DND-41 (cell line): ENCODE measurements at regions not wholly inside any gene's neighbourhood (a gene's known extent, or its start where the extent isn't known, plus 50 kb on each side); places are given as distances from the start of the nearest gene placed in this dataset.
"Not testable (repeated sequence)": the region's sequence is repeated elsewhere in the genome, so short reads cannot be mapped to it uniquely, and the experiment has no call there.

Experiments used
- ATAC-seq: fragments of 200-7000 bp; cut with Tn5 transposase; 3 replicates; pipeline ENCODE4 v1.9.1; 2021; ENCODE audit warnings: low read depth; ENCODE audit not compliant: insufficient read depth
- DNase-seq: peaks from one replicate; pipeline ENCODE4 v3.0.0-alpha.2; 2020
- H2AFZ ChIP-seq: 2 replicates; pipeline ENCODE4 v1.6.0; 2012; ENCODE audit warnings: low read depth, low read length
- H3K27ac ChIP-seq: 2 replicates; pipeline ENCODE4 v1.5.1; 2012; ENCODE audit warnings: low read length, inconsistent platforms
- H3K27me3 ChIP-seq: fragments of 200-600 bp; sonication (generic); 2 replicates; pipeline ENCODE4 v1.6.0; 2012; ENCODE audit warnings: low read length, mild to moderate bottlenecking, inconsistent platforms; ENCODE audit not compliant: insufficient read depth, poor library complexity
- H3K36me3 ChIP-seq: 2 replicates; pipeline ENCODE4 v1.5.1; 2012; ENCODE audit warnings: low read length, inconsistent platforms; ENCODE audit not compliant: insufficient read depth
- H3K4me1 ChIP-seq: 2 replicates; pipeline ENCODE4 v1.5.1; 2012; ENCODE audit warnings: mild to moderate bottlenecking, low read length; ENCODE audit not compliant: insufficient read depth
- H3K4me2 ChIP-seq: 2 replicates; pipeline ENCODE4 v1.6.0; 2012; ENCODE audit warnings: mild to moderate bottlenecking, moderate library complexity, low read length, inconsistent platforms; ENCODE audit not compliant: insufficient read depth
- H3K4me3 ChIP-seq, 2 experiments: fragments of 200-600 bp in 1 of 2; shearing (Covaris generic) in 1 of 2; 2 replicates each; pipeline ENCODE4 v1.5.1; 2012 to 2016; ENCODE audit warnings: inconsistent platforms in 2 of 2, low read length in 2 of 2, mild to moderate bottlenecking in 2 of 2, low read depth in 1 of 2, moderate library complexity in 1 of 2
- H3K79me2 ChIP-seq: 2 replicates; pipeline ENCODE4 v1.6.0; 2012; ENCODE audit warnings: low read length, inconsistent platforms; ENCODE audit not compliant: insufficient read depth
- H3K9ac ChIP-seq: 2 replicates; pipeline ENCODE4 v1.6.0; 2012; ENCODE audit warnings: low read depth, mild to moderate bottlenecking, inconsistent platforms, low read length, moderate library complexity
- H3K9me3 ChIP-seq: 2 replicates; pipeline ENCODE4 v1.5.1; 2012; ENCODE audit warnings: low read length, moderate library complexity, mild to moderate bottlenecking, inconsistent platforms; ENCODE audit not compliant: insufficient read depth, severe bottlenecking
- H4K20me1 ChIP-seq: 2 replicates; pipeline ENCODE4 v1.6.0; 2012; ENCODE audit warnings: low read length; ENCODE audit not compliant: insufficient read depth
- CTCF ChIP-seq: IDR thresholded peaks from 2 replicates; pipeline ENCODE4 v1.5.1; 2012; ENCODE audit warnings: borderline replicate concordance, low read length, moderate library complexity, mild to moderate bottlenecking; ENCODE audit not compliant: poor library complexity, severe bottlenecking; ENCODE audit errors: extremely low read depth
- EZH2 ChIP-seq: IDR thresholded peaks from 3 replicates; pipeline ENCODE4 v1.6.1; 2012; ENCODE audit warnings: borderline replicate concordance, low read depth, mild to moderate bottlenecking, moderate library complexity, low read length, inconsistent platforms; ENCODE audit not compliant: severe bottlenecking

DNA sequence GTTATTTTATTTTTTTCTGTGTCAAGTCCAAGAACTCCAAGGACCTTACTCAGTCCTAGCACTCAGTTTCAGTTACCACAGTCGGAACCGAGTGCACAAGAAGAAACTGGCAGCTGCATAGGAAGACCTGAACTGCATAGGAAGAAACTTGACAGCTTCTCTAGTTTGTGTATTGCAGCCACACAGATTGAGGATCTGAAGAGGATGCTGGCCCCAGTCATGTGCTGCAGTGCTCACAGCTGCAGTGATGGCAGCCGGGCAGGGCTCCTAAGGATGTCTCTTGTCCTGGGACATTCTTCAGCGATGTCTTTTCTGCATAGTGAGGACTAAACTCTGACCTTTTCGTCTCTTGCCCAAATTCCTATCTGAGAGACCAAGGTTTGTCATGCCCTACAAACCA is 261.2 kb downstream of the STIM2 start:
- no peak for TF ChIP-seq CTCF
- no peak for TF ChIP-seq EZH2
- Histone ChIP-seq H4K20me1 (no peaks in the 10 kb centered on the region), H3K27ac (no peak overlapping the region)

GRCh38 chr4:27123123-27123768 is 262.6 kb downstream of the STIM2 start:
- Histone ChIP-seq H3K36me3 (no peaks in the 10 kb centered on the region), H3K4me3 (no peak overlapping the region), H3K4me2 (no peak overlapping the region), H3K9ac (no peak overlapping the region), H3K9me3 (no peaks in the 10 kb centered on the region), H3K4me1 (no peaks in the 10 kb centered on the region), H2AFZ (no peak overlapping the region), H3K27me3 (no peaks in the 10 kb centered on the region), H4K20me1 (no peaks in the 10 kb centered on the region), H3K79me2 (no peaks in the 10 kb centered on the region), H3K27ac (no peak overlapping the region)
- TF ChIP-seq EZH2 (no peak), CTCF (no peak)
- ATAC-seq = no peak
- DNase-seq = no peak

More for the DNA sequence above, 261.2 kb downstream of the STIM2 start:
- Histone ChIP-seq H3K9me3 (no peaks in the 10 kb centered on the region), H3K36me3 (no peaks in the 10 kb centered on the region), H3K4me2 (no peak overlapping the region), H3K79me2 (no peaks in the 10 kb centered on the region), H3K4me1 (no peaks in the 10 kb centered on the region), H3K27me3 (no peaks in the 10 kb centered on the region), H3K9ac (no peak overlapping the region), H2AFZ (no peak overlapping the region), H3K4me3 (no peak overlapping the region)
- no peak for DNase-seq
- ATAC-seq = no peak

GRCh38 chr4:27123769-27124124 is 263.1 kb downstream of the STIM2 start:
- Histone ChIP-seq H3K9me3 (no peaks in the 10 kb centered on the region), H3K27ac (no peak overlapping the region)
- no peak for ATAC-seq

GRCh38 chr4:27126895-27127294 is 266.3 kb downstream of the STIM2 start:
- H3K4me1 ChIP-seq, H3K36me3 ChIP-seq, H2AFZ ChIP-seq, H3K4me3 ChIP-seq, H3K9ac ChIP-seq, DNase-seq, H4K20me1 ChIP-seq, H3K4me2 ChIP-seq, H3K9me3 ChIP-seq, H3K27ac ChIP-seq, H3K79me2 ChIP-seq, H3K27me3 ChIP-seq, ATAC-seq: not testable (repeated sequence)

More at GRCh38 chr4:27123769-27124124, 263.1 kb downstream of the STIM2 start:
- Histone ChIP-seq H3K4me2 (no peak overlapping the region), H2AFZ (no peak overlapping the region), H4K20me1 (no peaks in the 10 kb centered on the region), H3K9ac (no peak overlapping the region), H3K36me3 (no peaks in the 10 kb centered on the region), H3K27me3 (no peaks in the 10 kb centered on the region), H3K4me1 (no peaks in the 10 kb centered on the region), H3K4me3 (no peak overlapping the region), H3K79me2 (no peaks in the 10 kb centered on the region)
- TF ChIP-seq EZH2 (no peak), CTCF (no peak)
- no peak for DNase-seq
